SK-N-MC (cell line): ENCODE measurements at regions not wholly inside any gene's neighbourhood (a gene's known extent, or its start where the extent isn't known, plus 50 kb on each side); places are given as distances from the start of the nearest gene placed in this dataset.

Experiments used
- DNase-seq: peaks from one replicate; pipeline ENCODE4 v3.0.0-alpha.2; 2011; ENCODE audit warnings: low read depth, low spot score
- H3K27ac ChIP-seq: fragments of 200-600 bp; sonication (generic); 2 replicates; pipeline ENCODE4 v1.5.1; 2016; ENCODE audit warnings: mixed run types
- H3K36me3 ChIP-seq: fragments of 200-600 bp; sonication (generic); 2 replicates; pipeline ENCODE4 v1.6.1; 2017; ENCODE audit warnings: antibody characterized with exemption, low read length, mixed read lengths; ENCODE audit not compliant: insufficient read depth
- H3K4me3 ChIP-seq: fragments of 200-600 bp; sonication (generic); 2 replicates; pipeline ENCODE4 v1.5.1; 2016
- H3K9ac ChIP-seq: fragments of 200-600 bp; sonication (generic); 2 replicates; pipeline ENCODE4 v1.8.0; 2017; ENCODE audit warnings: mixed run types, mixed read lengths; ENCODE audit not compliant: insufficient read length
- H3K9me3 ChIP-seq: fragments of 200-600 bp; sonication (generic); 2 replicates; pipeline ENCODE4 v1.6.1; 2017; ENCODE audit warnings: low read depth, mild to moderate bottlenecking, antibody characterized with exemption, low read length, moderate library complexity, mixed read lengths
- EZH2 ChIP-seq: fragments of 200-600 bp; sonication (generic); IDR thresholded peaks from one replicate; pipeline ENCODE4 v1.6.1; 2017; ENCODE audit warnings: antibody characterized with exemption
- FOXP2 ChIP-seq: optimal IDR thresholded peaks from 2 replicates; pipeline ENCODE3; 2011; ENCODE audit warnings: mild to moderate bottlenecking, moderate library complexity; ENCODE audit not compliant: insufficient read depth; ENCODE audit errors: extremely low read length, control extremely low read depth
- POLR2AphosphoS5 ChIP-seq: IDR thresholded peaks from 2 replicates; pipeline ENCODE4 v1.6.1; 2012; ENCODE audit warnings: mild to moderate bottlenecking, low read depth, low read length, borderline replicate concordance

DNA sequence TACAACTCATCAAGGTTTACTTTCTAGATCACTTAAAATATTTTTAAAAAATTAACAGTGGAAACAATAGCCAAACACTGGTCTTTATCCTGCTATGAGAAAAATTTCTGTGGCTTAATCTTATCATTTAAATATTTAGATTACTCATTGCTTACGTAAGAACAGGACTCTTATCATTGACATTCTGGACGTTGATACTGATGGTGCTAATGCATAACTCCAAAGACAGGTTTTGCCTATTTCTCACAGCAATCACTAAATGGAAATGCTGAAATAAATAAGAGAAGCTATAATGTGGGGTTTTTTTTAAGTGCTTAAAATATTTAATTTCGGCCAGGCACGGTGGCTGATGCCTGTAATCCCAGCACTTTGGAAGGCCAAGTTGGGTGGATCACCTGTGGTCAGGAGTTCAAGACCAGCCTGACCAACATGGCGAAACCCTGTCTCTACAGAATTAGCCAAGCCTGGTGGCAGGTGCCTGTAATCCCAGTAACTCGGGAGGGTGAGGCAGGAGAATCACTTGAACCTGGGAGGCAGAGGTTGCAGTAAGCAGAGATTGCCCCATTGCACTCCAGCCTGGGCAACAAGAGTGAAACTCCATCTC, 195.0 kb downstream of the HGF start:
- Histone ChIP-seq H3K9me3 (no peaks in the 10 kb centered on the region), H3K27ac (no peak overlapping the region), H3K9ac (no peak overlapping the region), H3K4me3 (no peak overlapping the region), H3K36me3 (no peaks in the 10 kb centered on the region)
- DNase-seq = no peak
- TF ChIP-seq POLR2AphosphoS5 = no peak
- no peak for TF ChIP-seq EZH2
- no peak for TF ChIP-seq FOXP2

DNA sequence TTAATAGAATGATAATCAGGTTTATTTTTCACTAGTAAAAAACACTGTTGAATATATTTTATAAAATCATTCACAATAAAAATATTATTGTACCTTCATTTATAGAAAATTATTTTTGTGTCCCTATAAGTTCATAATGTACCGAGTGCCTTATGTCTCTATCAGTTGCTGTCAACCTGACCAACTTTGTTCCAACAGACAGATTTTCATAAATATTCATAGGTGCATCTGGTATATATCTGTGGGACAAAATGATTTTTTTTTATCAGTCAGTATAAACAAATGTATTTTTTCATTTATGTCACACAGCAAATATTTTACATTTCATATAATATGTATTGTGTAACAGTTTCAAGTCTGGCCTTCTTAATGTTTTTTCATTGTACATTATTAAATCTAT, 195.9 kb downstream of the HGF start:
- no peak overlapping the region for H3K4me3 ChIP-seq
- H3K9me3 ChIP-seq = no peaks in the 10 kb centered on the region
- no peak overlapping the region for H3K9ac ChIP-seq
- TF ChIP-seq FOXP2 = no peak
- TF ChIP-seq POLR2AphosphoS5 = no peak
- no peak for TF ChIP-seq EZH2
- H3K36me3 ChIP-seq = no peaks in the 10 kb centered on the region
- no peak for DNase-seq
- no peak overlapping the region for H3K27ac ChIP-seq

DNA sequence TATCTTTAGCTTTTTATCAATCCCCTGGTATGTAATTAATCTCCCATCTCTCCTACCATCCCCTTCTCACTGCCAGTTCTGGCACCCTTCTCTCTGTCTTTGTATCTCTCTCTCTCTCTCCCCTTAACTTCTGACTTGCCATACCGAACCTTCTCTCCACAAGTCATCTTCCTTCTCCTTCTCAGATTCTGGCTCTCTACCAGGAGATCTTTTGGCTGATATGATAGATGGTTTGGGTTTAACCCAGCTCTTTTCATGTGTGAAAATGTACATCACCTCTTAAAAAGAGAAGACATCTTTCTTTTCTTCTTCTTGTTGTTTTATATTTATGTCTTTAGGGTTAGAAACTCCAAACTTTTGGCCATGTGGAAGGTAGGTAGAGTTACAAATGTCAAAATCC, 196.7 kb downstream of the HGF start:
- no peak for DNase-seq
- no peak overlapping the region for H3K9ac ChIP-seq
- H3K4me3 ChIP-seq = no peak overlapping the region
- no peak for TF ChIP-seq POLR2AphosphoS5
- TF ChIP-seq FOXP2 = no peak
- TF ChIP-seq EZH2 = no peak
- H3K27ac ChIP-seq = no peak overlapping the region
- H3K36me3 ChIP-seq = no peaks in the 10 kb centered on the region
- H3K9me3 ChIP-seq = no peaks in the 10 kb centered on the region

DNA sequence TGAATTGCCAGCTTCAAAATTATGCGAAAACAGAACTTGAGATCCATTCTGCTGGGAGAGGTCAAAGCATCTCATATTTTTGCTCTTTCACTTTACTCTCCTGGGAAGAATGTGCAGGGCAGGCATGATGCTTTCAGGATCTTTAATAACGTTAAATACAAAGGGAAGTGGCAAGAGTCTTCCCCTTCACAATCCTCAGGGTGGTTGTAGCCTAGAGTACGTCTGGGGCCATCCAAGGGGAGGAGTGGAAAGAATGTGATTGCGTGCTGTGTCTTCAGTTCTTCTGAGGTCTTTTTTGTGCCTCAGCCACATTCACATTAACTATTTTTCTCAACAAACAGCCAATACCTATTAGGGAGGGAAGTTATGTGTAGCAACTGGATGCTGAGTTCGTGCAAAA, 207.3 kb downstream of the HGF start:
- no peak for TF ChIP-seq FOXP2
- TF ChIP-seq EZH2 = no peak
- Histone ChIP-seq H3K9me3 (no peaks in the 10 kb centered on the region), H3K4me3 (no peak overlapping the region), H3K27ac (no peak overlapping the region), H3K36me3 (no peaks in the 10 kb centered on the region), H3K9ac (no peak overlapping the region)
- DNase-seq = no peak

DNA sequence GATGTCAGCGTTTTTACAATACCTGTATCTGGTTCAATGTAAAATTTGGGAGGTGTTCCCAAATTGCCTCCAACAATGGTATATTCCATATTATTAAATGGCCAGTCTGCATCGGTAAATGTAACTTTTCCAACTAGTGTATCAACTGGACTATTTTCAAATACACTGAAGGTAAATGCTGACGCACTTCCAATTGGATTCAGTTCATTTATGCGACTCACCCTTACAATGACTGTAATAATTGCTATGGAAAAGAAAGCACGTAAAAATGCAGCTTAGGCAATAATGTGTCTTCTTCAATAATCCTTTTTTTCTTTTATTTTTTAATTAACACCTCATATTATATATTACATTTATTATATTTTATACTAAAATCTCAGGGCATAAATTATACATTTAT, 209.1 kb downstream of the HGF start:
- TF ChIP-seq POLR2AphosphoS5 (no peak), FOXP2 (no peak), EZH2 (no peak)

DNA sequence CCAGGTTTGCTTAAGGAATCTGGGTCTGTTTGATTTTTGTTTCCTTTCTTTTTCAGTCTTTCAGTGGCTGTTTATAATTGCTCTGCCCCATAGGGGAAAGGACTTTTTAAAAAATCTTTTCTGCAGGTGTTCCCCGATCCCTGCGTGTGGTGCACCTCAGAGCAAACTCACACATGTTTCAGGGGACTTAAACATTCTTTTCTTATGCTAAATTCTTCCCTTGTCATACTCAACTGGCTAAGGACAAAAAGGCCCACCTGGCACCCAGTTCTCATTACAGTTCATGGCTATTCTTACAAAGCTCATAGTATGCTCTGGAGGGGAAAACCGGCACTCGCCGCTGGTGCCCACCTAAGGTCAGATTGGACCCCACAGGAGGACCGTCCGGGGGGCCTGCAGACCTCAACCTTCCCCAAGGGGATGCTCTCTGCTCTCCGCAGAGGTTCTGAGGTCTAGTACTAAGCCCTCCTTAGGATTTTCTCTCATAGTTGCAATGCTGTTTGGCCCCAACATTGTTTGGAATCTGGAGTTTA, 220.3 kb downstream of the HGF start:
- H3K9ac ChIP-seq = no peak overlapping the region
- H3K9me3 ChIP-seq = no peaks in the 10 kb centered on the region
- no peak overlapping the region for H3K27ac ChIP-seq
- TF ChIP-seq POLR2AphosphoS5 (no peak), FOXP2 (no peak), EZH2 (no peak)
- H3K36me3 ChIP-seq = no peaks in the 10 kb centered on the region
- H3K4me3 ChIP-seq = no peak overlapping the region
- no peak for DNase-seq

More for the DNA sequence above, 209.1 kb downstream of the HGF start:
- Histone ChIP-seq H3K9ac (no peak overlapping the region), H3K27ac (no peak overlapping the region), H3K36me3 (no peaks in the 10 kb centered on the region), H3K9me3 (no peaks in the 10 kb centered on the region), H3K4me3 (no peak overlapping the region)
- no peak for DNase-seq

DNA sequence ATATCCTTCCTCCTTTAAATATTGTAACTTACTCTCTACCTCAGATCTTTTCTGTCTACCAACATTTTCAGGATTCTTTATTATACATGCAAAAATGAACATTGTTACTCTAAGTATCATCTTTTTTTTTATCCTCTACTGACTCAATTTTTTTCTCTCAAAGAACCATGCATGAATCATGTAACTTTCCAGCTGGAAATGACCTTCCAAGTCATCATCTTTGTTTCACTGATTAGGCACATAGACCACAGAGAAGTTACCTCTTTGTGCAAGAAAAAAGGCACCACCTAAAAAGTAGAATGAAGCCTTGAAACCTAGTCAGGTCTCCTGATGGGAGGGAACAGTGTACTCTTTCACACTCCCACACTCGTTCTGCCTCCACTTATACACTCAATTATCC, 234.9 kb downstream of the HGF start:
- Histone ChIP-seq H3K36me3 (no peaks in the 10 kb centered on the region), H3K9me3 (no peaks in the 10 kb centered on the region), H3K27ac (no peak overlapping the region), H3K9ac (no peak overlapping the region), H3K4me3 (no peak overlapping the region)
- no peak for DNase-seq
- no peak for TF ChIP-seq EZH2
- TF ChIP-seq POLR2AphosphoS5 = no peak
- no peak for TF ChIP-seq FOXP2

DNA sequence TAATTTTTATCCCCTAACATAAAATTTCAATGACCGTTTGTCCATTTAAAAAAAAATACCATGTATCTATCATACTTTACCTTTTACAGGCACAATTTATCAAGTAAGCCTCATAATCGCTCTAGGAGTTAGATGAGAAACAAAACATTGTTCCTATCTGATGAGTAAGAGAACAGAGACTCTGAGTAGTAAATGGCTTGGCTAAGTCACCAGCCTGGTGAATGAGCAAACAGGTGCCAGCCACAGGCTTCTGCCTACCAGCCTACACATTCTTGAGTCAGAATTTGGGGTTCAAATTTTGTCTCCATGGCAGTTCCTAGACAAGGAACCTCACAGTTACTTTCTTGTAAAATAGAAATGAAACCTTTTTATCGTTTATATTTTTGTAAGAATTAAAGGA, 235.4 kb downstream of the HGF start:
- H3K9me3 ChIP-seq = no peaks in the 10 kb centered on the region

DNA sequence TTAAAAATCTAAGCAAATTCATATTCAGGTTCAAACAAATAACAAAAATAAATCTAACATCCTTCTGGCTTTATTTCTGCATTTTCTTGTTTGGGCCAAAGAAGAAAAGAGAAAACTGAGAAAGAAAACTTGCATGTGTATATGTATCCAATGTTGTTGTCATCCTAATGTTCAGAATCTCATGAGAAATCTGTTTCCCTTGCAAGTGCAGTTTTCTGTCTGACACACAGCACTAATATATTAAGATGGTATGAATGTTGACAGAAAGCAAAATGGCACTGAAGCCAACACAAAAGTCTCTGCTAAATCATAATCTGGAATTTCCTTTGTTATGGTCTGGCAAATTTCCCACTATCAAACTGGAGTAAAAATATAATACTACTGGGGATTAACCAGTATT, 235.9 kb downstream of the HGF start:
- DNase-seq = no peak
- Histone ChIP-seq H3K9ac (no peak overlapping the region), H3K36me3 (no peaks in the 10 kb centered on the region), H3K9me3 (no peaks in the 10 kb centered on the region), H3K27ac (no peak overlapping the region), H3K4me3 (no peak overlapping the region)
- TF ChIP-seq FOXP2 (no peak), EZH2 (no peak)

More for the DNA sequence above, 235.4 kb downstream of the HGF start:
- Histone ChIP-seq H3K27ac (no peak overlapping the region), H3K4me3 (no peak overlapping the region), H3K36me3 (no peaks in the 10 kb centered on the region), H3K9ac (no peak overlapping the region)
- DNase-seq = no peak
- TF ChIP-seq FOXP2 (no peak), POLR2AphosphoS5 (no peak), EZH2 (no peak)
